HG03039 (cell line): ENCODE measurements at regions not wholly inside any gene's neighbourhood (a gene's known extent, or its start where the extent isn't known, plus 50 kb on each side); places are given as distances from the start of the nearest gene placed in this dataset.
"Not testable (repeated sequence)": the region's sequence is repeated elsewhere in the genome, so short reads cannot be mapped to it uniquely, and the experiment has no call there.

Experiments used
- ATAC-seq: cut with Tn5 transposase; IDR thresholded peaks from one replicate; pipeline ENCODE4 v1.9.1; 2021; ENCODE audit warnings: mild to moderate bottlenecking, moderate library complexity; ENCODE audit not compliant: unreplicated experiment

- ATAC-seq: no peak
Observed at GRCh38 chr1:222187566-222188332, 360.2 kb downstream of the HHIPL2 start.

GRCh38 chr1:222182641-222183040, 365.3 kb downstream of the HHIPL2 start:
- ATAC-seq: no peak

GRCh38 chr1:222181191-222181590, 366.7 kb downstream of the HHIPL2 start:
- no peak for ATAC-seq

- not testable (repeated sequence) for ATAC-seq
Observed at GRCh38 chr1:222177496-222177895, 370.4 kb downstream of the HHIPL2 start.

- ATAC-seq: no peak
Observed at GRCh38 chr1:222171005-222171404, 376.9 kb downstream of the HHIPL2 start.

GRCh38 chr1:222168621-222169020, 379.3 kb downstream of the HHIPL2 start:
- ATAC-seq: no peak

- ATAC-seq: no peak
Observed at GRCh38 chr1:222167896-222168295, 380.0 kb downstream of the HHIPL2 start.

- ATAC-seq: peak; percentile 65
Observed at GRCh38 chr1:222167111-222167510, 380.8 kb downstream of the HHIPL2 start.

- ATAC-seq: no peak
Observed at GRCh38 chr1:222165629-222166028, 382.3 kb downstream of the HHIPL2 start.

- ATAC-seq: no peak
Observed at GRCh38 chr1:222163895-222164294, 384.0 kb downstream of the HHIPL2 start.

- ATAC-seq: no peak
Observed at GRCh38 chr1:222161676-222162075, 386.2 kb downstream of the HHIPL2 start.

GRCh38 chr1:222157612-222158011, 390.3 kb downstream of the HHIPL2 start:
- no peak for ATAC-seq

- ATAC-seq: no peak
Observed at GRCh38 chr1:222140206-222140605, 398.3 kb upstream of the DUSP10 start.

- no peak for ATAC-seq
Observed at GRCh38 chr1:222138095-222138494, 396.2 kb upstream of the DUSP10 start.

- ATAC-seq: no peak
Observed at GRCh38 chr1:222136869-222137268, 395.0 kb upstream of the DUSP10 start.

- ATAC-seq: no peak
Observed at GRCh38 chr1:222129041-222129440, 387.2 kb upstream of the DUSP10 start.

- no peak for ATAC-seq
Observed at GRCh38 chr1:222127526-222128152, 385.8 kb upstream of the DUSP10 start.

- ATAC-seq: no peak
Observed at GRCh38 chr1:222127096-222127495, 385.2 kb upstream of the DUSP10 start.

- ATAC-seq: no peak
Observed at GRCh38 chr1:222126052-222126451, 384.2 kb upstream of the DUSP10 start.

- ATAC-seq: no peak
Observed at GRCh38 chr1:222124602-222125001, 382.7 kb upstream of the DUSP10 start.

GRCh38 chr1:222123111-222123510, 381.2 kb upstream of the DUSP10 start:
- ATAC-seq: no peak

GRCh38 chr1:222117809-222118208, 375.9 kb upstream of the DUSP10 start:
- no peak for ATAC-seq
